Tibial nerve (tissue), 3 donors: ENCODE measurements at regions not wholly inside any gene's neighbourhood (a gene's known extent, or its start where the extent isn't known, plus 50 kb on each side); places are given as distances from the start of the nearest gene placed in this dataset.

Experiments
- EP300 ChIP-seq, 2 donors: sonication (generic); formaldehyde crosslinking; IDR thresholded peaks; one replicate each; pipeline ENCODE4 v1.6.1; 2017; ENCODE audit warnings: antibody characterized with exemption in 2 of 2, mild to moderate bottlenecking in 1 of 2
- POLR2A ChIP-seq, 2 donors: fragments of 450-650 bp; IDR thresholded peaks; one replicate each; pipeline ENCODE4 v1.6.1; 2017; ENCODE audit warnings: antibody characterized with exemption in 2 of 2, mild to moderate bottlenecking in 2 of 2, moderate library complexity in 2 of 2

DNA sequence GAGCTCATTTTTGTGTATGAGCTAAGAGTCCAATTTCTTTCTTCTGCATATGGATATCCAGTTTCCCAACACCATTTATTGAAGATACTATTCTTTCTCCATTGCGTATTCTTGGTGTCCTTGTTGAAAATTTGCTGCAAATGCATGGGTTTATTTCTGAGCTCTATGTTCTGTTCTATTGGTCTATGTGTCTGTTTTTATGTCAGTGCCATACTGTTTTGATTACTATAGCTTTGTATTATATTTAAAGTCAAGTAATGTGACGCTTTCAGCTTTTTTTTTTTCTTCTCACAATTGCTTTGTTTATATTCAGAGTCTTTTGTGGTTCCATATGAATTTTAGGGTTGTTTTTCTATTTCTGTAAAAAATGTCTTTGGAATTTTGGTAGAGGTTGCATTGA lies 247.1 kb upstream of the TBX3 start:
- no peak for TF ChIP-seq EP300 (IDR thresholded peaks at IDR 0.05)
- TF ChIP-seq POLR2A (IDR thresholded peaks at IDR 0.05) = no peak
